WI38 (cell line): ENCODE measurements at regions not wholly inside any gene's neighbourhood (a gene's known extent, or its start where the extent isn't known, plus 50 kb on each side); places are given as distances from the start of the nearest gene placed in this dataset.

Experiments used
- H3K4me3 ChIP-seq: 2 replicates; pipeline ENCODE4 v1.5.1; 2011; ENCODE audit warnings: low read depth, mild to moderate bottlenecking, control low read depth, low read length
- TF ChIP-seq, protein P1 (sequence below): IDR thresholded peaks from 2 replicates; pipeline ENCODE4 v1.5.1; 2012; ENCODE audit warnings: low read depth, mild to moderate bottlenecking, control low read depth, low read length

DNA sequence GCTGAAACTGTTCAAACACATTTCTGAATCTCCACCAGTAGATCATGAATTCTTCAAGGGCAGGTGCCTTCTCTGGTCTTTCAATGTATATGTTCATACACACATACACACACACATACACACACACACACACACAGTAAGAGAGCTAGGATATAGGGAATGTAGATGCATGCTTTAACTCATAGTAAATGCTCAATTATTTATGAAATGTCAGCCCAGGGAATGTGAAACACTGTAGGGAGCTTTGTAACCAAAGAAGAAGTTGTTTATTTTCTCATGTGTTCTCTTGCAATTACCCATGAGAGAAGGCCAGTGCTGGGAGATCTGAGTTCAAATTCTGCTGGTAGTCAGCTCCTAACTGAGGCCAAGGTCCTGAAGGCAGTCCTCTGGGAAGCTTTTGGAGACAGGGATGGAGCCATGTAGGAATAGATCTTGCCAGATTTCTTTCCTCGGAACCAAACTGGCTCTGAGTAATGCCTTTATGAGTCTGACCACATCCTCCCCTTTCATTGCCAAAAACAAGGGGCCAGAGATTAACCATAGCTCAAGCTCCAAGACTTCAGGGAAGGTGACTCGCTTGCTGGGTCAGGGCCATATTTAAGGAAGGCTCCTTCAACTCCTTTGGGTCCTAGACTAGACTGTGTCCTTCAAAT is 487.0 kb upstream of the TNC start:
- H3K4me3 ChIP-seq, result no peak overlapping the region
- TF ChIP-seq, protein P1, sequence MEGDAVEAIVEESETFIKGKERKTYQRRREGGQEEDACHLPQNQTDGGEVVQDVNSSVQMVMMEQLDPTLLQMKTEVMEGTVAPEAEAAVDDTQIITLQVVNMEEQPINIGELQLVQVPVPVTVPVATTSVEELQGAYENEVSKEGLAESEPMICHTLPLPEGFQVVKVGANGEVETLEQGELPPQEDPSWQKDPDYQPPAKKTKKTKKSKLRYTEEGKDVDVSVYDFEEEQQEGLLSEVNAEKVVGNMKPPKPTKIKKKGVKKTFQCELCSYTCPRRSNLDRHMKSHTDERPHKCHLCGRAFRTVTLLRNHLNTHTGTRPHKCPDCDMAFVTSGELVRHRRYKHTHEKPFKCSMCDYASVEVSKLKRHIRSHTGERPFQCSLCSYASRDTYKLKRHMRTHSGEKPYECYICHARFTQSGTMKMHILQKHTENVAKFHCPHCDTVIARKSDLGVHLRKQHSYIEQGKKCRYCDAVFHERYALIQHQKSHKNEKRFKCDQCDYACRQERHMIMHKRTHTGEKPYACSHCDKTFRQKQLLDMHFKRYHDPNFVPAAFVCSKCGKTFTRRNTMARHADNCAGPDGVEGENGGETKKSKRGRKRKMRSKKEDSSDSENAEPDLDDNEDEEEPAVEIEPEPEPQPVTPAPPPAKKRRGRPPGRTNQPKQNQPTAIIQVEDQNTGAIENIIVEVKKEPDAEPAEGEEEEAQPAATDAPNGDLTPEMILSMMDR, result no peak

DNA sequence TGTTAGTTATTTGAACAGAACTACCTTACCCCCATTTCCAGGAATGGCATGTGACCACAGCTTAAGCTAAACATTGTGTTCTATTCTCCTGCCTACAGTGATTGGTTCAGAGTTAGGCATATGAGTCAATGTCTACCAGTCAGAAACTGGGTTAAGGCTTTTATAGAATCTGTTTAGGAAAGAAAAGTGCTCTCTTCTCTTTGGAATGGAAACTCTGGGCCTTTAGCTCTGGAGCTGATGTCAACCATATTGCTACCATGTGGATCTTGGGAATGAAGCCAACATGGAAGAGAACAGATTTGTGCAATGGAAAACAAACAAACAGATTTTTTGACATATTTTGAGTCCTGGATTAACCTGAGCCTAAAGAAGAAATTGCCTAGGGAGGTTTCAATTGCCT is 488.9 kb upstream of the TNC start:
- TF ChIP-seq, protein P1, result no peak
- no peak overlapping the region for H3K4me3 ChIP-seq

DNA sequence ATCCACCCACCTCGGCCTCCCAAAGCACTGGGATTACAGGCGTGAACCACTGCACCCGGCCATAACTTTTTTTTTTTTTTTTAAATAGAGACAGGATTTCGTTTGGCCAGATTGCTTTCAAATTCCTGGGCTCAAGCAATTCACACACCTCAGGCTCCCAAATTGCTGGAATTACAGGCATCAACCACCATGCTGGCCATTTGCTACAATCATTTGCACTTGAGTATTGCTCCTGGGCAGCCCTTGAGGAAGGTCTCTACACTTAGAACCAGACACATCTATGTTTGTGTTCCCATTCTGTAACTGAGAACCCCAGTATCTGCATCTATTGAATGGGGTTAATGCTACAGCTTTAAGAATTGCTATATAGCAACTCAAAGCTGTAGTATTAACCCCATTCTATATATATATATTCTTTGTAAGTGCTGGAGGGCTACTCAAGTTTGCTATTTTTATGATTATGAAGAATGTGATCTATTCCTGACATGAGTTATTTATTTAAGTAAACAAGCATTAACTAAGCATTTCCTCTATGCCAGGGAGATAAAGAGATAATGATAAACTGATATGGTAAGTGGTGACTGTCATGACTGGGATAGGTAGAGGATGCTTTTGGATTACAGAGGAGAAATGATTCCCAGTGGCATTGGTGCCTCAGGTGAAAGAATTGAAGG is 496.5 kb upstream of the TNC start:
- TF ChIP-seq, protein P1, result no peak
- no peak overlapping the region for H3K4me3 ChIP-seq

GRCh38 chr9:115615000-115615401 is 497.0 kb upstream of the TNC start:
- H3K4me3 ChIP-seq, result no peak overlapping the region
- TF ChIP-seq, protein P1, result no peak

- H3K4me3 ChIP-seq, result no peak overlapping the region
- TF ChIP-seq, protein P1, result no peak
Observed at GRCh38 chr9:115615821-115616665, 498.1 kb upstream of the TNC start.

DNA sequence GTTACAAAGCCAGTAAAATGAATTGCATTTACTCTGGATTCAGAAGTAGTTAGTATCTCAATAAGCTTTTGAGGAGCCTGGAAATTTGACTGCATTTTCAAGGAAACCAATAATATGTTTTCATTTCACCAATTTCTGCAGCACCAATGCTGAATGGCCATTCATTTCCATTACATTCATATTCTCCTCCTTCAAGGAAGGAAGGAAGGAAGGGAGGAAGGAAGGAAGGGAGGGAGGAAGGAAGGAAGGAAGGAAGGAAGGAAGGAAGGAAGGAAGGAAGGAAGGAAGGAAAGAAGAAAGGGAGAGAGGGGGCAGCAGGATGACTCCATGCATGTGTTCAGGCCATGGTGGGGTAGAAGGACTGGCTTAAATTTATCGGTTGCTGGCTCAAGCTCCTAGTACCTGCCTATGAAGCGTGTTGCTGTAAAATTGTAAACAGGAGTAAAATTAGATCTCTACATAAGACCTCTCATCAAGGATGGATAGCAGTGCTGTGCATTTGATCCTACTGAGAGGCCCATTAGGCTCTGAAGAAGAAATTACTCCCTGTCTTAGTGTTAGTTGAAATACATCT is 498.8 kb upstream of the TNC start:
- no peak overlapping the region for H3K4me3 ChIP-seq
- TF ChIP-seq, protein P1, result no peak
